ENCODE measurements at regions not wholly inside any gene's neighbourhood (a gene's known extent, or its start where the extent isn't known, plus 50 kb on each side); places are given as distances from the start of the nearest gene placed in this dataset.
"Not testable (repeated sequence)": the region's sequence is repeated elsewhere in the genome, so short reads cannot be mapped to it uniquely, and the experiment has no call there.

DNA sequence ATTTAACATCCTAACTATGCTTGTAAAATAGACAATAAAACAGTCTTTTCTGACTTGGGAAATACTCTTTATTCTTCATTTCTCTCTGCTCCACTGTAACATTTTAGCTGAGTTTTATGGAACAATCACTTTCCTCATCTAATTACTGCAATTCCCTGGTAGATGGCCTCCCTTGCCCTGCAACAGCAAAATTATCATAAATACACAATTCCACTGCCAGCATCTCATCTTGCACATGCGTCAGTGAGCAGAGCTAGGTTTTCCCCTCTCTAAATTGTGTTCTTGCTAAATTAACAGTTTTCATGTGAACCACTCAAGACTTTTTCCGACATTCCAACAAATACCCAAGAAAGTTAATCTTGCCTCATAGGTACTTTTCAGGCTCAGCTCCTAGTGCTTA, 920.9 kb upstream of the GOT2 start:
- DNase-seq: no peak

DNA sequence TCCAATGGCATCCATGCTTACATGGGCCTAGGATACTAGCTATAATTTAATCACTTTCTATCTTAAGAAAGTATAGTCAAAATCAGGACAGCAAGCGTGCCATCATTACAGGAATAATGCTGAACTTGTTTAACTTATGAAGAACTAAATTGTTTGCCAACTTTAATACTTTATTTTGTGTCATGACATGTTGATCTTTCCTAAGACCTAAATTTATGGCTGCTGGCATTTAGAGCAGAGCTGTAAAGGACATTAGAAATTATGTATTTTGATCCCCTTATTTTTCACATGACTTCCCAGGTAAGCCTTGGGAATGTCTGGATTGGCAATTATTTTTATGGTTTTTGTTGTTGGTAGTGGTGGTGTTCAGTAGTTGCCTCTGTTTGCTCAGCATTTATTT, 920.3 kb upstream of the GOT2 start:
- DNase-seq: no peak

DNA sequence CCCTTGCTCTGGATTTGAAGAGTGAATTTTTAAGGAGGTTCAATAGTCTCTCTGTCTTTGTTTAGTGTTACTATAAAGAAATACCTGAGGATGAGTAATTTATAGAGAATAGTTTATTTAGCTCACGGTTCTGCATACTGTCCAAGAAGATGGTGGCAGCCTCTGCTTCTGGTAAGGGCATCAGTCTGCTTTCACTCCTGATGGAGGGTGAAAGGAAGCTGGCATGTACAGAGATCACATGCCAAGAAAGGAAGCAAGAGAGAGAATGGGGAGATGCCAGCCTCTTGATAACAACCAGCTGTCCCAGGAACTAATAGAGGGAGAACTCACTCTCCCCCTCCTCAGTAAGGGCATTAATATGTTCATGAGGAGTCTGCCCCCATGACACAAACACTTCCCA, 917.5 kb upstream of the GOT2 start:
- DNase-seq: no peak

DNA sequence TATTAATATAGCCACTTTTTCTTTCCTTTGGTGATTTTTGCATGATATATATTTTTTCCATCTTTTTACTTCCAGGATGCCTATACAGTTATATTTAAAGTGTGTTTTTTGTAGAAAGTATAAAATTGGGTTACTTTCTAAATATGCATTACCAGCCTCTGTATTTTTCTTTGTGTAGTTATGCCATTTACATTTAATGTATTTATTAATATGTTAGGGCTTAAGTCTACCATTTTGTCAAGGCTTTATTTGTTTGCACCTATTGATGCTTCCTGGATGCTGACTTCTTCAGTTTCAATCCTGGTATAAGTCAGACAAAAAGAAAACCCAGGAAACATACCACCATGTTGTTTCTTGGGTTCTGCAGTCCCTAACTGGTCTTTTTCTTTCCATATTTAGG, 911.1 kb upstream of the GOT2 start:
- no peak for DNase-seq

DNA sequence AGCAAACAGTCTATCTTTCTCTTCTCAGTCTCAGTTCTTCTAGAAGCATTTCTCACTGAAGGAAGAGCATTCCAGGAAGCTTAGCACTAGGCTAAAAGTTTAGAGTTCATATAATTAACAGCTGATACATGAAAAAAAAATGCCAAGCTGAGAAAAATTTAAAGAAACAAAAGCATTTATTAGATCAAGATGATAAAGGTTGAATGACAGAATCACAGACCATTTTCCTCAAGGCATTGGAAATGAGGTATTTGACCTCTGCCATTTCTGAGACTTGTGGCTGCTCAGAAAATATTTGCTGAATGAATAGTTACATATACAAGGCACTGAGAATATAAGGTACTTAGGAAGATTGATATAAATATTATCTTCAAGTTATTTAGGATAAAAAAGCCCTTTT, 901.6 kb upstream of the GOT2 start:
- DNase-seq: no peak

DNA sequence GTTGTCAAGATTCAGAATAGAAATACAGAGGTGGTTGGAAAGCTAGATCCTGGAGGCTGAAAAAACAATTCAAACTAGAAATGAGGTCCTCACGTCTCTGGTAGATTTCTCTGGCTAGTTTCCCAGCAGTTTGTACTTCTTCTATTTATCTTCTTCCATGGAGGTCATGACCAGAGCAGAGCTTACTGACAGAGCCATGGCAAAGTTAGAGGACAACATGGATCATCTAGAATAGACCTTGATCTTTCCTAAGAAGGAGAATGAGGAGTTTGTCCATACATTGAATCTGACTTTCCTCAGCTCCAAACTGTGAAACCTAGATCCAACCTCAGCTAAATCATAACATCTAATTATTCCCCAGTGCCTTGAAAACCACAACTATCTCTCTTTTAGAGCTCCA, 900.8 kb upstream of the GOT2 start:
- no peak for DNase-seq

DNA sequence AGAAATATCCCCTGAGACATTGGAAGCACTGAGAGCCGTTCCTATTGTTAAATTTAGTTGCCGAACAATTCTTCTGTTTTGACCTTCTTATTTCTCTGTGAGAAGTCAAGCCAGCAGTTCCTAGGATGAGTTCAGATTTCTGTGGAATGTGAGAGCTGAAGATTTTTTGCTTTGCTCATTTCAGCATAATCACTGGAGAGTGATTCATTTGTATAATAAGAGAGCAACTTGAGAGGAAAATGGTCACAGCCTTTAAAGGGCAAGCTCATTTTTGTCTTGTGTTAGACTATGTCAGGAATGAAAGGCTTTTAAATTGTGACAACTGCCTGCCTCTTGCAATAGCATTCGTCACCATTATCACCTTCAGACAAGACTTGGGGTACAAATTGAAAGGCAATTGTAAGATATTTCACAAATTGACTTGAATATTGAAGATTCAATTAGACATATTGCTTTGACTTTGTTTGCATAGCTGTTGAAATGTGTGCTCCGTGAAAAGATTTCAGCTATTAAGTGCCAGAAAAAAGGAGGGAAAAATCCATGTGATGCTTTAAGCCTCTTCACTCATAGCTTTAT, 900.0 kb upstream of the GOT2 start:
- DNase-seq: no peak

DNA sequence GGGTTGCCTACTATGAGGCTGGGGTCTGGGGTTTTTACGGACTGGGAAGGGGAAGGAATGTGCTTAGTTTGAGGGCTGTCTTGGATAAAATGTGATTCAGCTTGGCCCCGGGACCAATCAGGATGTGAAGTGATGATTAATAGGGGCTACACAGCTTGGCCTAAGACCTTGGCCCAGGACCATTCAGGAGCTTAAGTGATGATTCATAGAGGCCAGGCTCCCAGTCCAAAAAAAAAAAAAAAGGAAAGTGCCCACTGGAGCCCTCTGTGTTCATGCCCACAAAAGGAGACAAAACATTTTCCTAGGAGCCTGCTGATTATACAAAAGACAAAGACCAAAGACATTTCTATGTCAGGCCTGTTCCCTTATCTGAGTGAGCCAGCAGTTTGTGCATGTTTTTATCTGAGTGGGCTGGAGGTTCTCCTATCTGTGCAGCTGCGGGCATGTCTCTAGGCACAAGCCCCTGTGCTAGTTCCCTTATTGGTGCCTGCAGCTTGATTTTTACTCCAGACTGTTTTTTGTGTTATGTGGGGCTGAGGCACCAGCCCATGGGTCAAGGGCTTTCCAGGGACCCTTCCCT, 898.2 kb upstream of the GOT2 start:
- no peak for DNase-seq

DNA sequence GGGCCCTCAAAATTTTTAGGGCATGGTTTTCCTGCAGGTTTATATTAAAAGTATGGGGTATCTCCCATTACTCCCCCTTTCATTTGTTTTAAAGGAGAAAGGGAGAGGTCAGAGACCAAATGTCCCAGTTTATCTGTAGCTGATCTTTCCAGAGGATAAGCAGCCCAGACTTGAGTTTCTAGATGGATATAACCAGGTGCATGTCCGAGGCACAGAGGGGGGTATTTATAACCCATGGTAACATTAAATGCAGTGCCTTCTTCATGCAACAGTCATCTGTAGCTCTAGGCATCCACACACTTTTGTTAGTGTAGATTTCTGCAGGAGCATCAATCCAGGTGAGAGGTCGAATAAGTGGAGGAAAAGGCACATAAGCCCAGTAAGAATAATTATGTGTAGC, 890.3 kb upstream of the GOT2 start:
- not testable (repeated sequence) for DNase-seq

DNA sequence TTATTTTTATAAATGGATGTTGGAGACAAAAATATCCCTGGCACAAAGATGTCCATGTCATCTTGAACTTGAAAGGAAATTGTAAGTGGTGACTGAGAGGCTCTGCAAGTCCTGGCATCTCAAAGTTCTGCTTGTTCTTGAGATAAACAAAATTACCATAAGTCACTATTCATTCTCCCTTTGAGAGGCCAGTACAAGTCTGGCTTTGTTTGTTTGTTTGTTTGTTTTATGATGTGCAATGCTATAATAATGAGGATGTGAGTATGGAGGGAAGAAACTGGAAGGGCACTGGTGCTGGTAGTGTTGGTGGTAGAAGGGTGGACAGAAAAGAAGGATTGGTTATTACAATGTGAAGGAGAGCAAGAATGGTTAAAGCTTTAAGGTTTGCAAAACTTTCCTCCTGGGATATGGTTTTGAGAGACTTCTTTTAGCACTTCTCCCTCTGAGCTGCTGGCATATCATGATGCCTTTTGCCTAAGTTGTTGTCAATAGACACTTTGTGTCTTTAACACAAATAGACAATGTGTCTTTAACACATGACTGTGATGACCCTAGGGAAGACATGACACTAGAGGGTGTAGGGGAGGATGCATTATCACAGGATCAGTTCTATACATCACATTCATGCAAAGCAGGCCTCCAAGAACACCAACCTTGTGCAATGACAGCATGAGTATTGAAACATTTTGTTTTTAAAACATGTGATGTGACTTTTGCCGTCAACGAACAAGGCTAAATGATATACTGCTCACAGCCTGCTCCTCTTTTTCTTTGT, 880.5 kb upstream of the GOT2 start:
- no peak for DNase-seq

DNA sequence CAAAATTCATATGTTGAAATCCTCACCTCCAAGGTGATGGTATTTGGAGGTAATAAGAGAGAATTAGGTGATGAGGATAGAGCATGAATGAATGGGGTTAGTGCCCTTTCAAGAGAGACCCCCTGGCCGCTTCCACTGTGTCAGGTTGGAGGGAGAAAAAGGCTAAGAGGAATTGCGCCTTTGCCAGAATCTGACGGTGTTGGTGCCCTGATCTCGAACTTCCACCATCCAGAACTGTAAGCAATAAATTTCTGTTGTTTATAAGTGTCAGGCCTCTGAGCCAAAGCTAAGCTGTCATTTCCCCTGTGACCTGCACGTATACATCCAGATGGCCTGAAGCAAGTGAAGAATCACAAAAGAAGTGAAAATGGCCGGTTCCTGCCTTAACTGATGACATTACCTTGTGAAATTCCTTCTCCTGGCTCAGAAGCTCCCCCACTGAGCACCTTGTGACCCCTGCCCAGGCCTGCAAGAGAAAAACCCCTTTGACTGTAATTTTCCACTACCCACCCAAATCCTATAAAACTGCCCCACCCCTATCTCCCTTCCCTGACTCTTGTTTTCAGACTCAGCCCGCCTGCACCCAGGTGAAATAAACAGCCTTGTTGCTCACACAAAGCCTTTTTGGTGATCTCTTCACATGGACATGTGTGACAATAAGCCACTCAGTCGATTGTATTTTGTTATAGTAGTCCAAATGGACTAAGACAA, 878.9 kb upstream of the GOT2 start:
- DNase-seq: not testable (repeated sequence)

DNA sequence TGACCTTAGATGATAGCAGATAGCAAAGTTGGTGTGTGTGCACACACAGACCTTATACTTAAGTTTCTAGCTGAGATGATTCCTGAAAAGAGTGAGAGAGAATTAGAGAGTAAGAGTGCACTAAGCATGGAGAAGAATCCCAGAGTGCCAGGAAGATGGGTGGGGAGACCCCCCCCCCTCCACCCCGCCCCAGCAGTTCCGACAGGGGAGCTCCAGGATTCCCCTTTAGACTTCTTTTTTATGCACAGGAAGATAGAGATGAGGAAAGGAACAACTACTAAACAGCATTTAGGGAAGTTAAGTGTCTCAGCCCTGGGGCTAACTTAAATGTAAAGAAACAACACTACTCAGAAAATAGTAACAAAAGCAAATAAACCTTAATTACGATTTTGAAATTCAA, 878.0 kb upstream of the GOT2 start:
- DNase-seq: no peak

DNA sequence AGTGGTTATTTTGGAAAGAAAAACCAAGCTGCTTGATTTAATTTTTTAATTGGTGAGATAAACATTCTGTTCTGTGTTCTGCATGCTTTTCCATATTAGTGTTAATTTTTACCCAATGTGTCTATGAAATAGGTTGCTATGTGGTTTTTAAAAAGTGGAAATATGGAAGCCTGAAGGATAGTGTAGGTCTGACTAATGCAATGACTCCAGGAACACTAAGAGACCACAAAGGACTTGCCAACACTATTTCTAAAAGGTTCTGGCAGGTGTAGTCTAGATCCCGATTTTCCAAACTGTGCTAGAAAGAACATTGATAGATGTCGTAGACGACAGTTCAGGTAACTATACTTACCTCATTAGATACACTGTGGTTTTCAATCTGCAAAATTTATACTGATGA, 877.4 kb upstream of the GOT2 start:
- no peak for DNase-seq

DNA sequence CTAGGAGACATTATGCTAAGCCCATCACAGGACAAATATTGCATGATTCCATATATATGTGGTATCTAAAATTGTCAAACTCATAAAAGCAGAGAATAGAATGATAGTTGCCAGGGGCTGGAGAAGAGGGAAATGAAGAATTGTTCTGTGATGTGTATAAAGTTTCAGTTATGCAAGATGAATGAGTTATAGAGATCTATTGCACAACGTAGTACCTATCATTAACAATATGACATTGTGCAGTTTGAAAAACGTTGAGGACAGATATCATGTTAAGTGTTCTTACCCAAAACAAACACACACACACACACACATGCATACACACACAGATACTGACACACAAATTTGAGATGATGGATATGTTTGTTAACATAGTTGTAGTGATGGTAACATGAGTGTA, 871.6 kb upstream of the GOT2 start:
- no peak for DNase-seq

DNA sequence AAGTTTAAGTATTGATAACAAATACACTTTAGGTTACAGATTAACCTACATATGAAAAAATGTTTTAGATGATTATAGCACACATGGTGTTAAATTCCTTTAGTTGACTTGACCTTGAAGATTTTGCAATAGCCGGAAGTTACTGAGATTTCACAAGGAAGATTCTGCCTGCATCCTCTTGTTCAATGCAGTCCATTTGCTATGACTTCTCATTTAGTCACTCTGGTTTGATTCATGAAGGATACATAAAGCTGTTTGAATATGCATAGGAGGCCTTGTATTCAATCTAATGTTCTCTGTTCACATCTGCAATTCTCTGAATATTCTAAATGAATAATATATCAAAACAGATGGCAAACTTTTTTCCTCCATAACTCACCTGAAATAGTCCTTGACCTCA, 870.2 kb upstream of the GOT2 start:
- no peak for DNase-seq

DNA sequence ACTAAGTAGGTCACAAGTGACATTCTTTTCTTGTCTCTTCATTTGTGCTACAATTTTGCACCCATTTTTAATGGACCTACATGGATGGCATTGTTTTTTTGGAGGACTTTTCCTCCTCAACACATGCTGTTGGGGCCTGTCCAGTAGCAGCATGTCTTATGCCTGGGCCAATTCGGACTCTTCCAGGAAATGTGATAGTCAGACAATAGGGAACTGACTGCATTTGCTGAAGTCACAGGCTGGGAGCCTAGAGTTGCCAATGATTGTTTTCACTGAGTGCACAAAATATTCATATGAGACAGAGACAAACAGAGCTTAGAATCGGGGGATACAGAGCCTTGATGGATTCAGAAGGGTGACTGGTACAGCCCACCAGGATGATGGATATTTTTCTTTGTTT, 867.3 kb upstream of the GOT2 start:
- DNase-seq: no peak

DNA sequence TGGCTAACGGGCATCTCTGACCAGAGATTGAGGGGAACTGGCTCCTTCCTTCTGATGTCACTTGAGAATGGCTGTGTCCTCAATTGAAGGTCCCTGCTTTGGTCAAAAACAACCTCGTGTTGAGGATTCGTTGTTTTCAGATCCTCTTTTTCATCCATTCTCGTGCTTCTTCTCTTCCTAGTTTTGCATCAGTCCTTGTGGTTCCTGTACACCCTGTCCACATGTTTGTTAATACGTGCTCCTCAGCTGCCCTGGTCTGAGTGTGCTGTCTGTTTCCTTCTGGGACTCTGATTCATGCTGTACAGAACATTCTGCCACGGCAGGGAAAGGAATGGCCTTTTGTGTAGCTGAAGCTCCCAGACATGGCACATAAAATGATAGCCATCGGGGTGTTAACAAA, 863.2 kb upstream of the GOT2 start:
- DNase-seq: peak; percentile 29

DNA sequence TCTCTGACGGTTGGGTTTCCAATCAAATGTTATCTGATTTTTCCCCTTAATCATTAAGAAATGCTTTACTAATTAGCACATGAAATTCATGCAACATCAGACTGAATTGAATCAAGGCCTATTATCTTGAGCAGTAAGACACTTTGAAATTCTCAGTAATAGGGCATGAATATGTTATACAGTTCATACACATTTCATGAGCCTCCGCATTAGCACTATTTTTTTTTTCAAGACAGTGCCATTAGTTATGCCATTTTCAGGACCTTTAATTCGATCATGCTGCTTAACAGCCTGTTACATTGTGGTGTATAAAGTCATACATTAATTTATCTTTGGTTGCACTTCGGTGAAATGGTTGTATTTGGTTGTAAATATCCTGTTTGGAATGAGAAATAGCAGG, 862.6 kb upstream of the GOT2 start:
- DNase-seq: no peak

DNA sequence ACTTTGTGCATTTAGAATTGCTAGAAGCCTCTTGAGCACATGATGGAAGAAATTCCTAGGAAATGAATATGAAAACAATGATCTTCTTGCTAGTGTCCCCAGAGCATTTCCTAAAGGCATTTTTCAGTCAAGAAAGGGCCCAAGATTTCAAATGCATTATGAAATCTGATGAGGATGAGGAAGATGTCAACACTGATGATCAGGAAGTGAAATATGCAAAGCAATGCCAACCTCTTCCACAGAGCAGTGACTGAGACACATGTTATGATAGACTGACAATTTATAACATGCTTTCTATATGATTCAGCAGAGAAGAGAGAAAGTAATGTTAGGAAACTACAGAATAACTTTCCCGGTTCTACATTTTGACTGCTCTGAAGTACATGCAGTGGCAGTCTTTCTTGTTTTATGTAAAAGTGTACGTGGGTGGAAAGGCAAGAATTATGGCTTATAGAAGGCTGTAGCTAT, 859.1 kb upstream of the GOT2 start:
- DNase-seq: no peak

DNA sequence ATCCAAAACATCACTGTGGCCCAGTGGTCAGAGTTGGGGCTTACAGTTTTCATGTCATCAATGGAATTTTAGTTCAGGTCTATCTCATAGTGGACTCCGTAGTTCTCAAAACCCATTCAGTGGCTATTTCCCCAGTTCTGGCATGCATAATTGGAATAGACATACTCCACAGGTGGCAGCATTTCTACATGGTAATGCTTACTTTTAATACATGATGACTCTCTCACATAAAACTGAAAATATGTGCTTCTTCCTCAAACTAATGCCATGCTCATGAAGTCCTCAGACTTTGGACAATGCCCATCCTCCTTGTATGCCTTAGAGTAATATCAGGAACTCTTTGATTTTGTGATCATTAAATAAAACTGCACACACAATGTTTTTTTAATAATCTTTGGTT, 857.4 kb upstream of the GOT2 start:
- no peak for DNase-seq

DNA sequence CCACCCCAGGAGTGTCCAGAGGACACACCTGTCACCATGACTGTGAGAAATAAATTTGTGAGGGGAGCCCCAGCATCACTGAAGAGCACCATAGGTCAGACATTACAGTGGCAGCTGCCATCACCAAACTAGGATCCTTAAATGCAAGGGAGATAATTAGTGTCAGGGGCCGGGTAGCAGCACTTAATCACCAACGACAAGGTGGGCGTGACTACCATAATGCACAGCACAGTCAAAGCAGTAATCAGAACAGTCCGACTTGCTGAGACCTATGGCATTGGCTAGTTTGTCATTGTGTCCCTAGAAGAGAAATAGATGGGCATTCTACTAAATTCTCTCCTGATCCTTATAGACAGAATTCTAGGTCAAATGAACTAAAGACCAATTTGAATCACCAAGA, 856.7 kb upstream of the GOT2 start:
- DNase-seq: no peak

DNA sequence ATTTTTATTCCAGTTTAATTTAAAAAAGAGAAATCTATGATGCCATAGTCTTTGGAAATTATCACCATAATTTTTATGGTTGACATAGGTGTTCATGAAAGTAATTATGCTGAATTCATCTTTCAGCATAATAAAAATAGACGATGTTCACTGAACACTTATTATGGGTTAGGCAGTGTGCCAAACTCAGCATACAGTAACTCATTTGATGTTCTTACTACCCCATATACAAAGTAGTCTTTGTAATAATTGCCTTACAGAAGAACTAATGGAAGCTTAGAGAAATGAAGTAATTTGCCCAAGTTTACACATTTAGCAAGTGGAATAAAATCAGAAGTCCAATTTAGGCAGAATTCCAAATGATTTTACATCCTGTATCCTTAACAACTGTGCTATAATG, 852.2 kb upstream of the GOT2 start:
- no peak for DNase-seq

DNA sequence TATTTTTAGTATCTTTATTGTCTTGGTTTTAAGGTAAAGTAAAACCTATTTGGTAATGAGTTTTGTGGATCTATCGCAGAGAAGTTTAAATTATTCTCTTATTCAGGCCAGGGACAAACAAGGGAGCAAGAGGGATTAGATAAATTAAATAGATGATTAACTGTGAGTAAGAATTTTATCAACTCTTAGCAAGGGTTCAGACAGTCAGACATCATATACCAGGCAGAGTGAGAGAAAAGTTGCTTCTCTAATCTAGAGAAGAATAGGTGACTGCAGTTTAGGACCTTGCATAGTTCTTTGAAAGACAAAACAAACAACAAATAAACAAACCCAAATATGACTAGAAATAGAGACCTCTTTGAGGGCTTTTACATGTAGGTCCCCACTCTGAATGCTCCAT, 840.2 kb upstream of the GOT2 start:
- no peak for DNase-seq

All from RPMI8226 (cell line).